Spleen (tissue), 11 donors: ENCODE measurements at regions not wholly inside any gene's neighbourhood (a gene's known extent, or its start where the extent isn't known, plus 50 kb on each side); places are given as distances from the start of the nearest gene placed in this dataset.
"Not testable (repeated sequence)": the region's sequence is repeated elsewhere in the genome, so short reads cannot be mapped to it uniquely, and the experiment has no call there.

ENCODE experiments used
- DNase-seq: peaks from one replicate; pipeline ENCODE4 v3.0.0-alpha.2; 2020
- H3K27ac ChIP-seq, 8 donors: fragments of 200-600 bp; sonication (generic) in 7 of 8; 1 replicate in 4 of 8; 2 replicates in 4 of 8; pipeline versions ENCODE4 v1.5.0 to v1.8.0; 2016 to 2021; ENCODE audit warnings: inconsistent platforms in 4 of 8, mild to moderate bottlenecking in 4 of 8, moderate library complexity in 1 of 8
- H3K27me3 ChIP-seq, 7 donors: fragments of 200-600 bp; sonication (generic) in 6 of 7; replicated peaks in 1 of 7; 1 replicate in 4 of 7; 2 replicates in 3 of 7; pipeline versions ENCODE4 v1.5.0 to v1.8.0; 2016 to 2021; ENCODE audit warnings: inconsistent platforms in 3 of 7, mild to moderate bottlenecking in 1 of 7
- H3K36me3 ChIP-seq, 6 donors: fragments of 200-600 bp; sonication (generic) in 5 of 6; 1 replicate in 4 of 6; 2 replicates in 2 of 6; pipeline versions ENCODE4 v1.5.0 to v1.8.0; 2016 to 2021; ENCODE audit warnings: inconsistent platforms in 2 of 6
- H3K4me1 ChIP-seq, 6 donors: fragments of 200-600 bp; sonication (generic) in 5 of 6; 1 replicate in 3 of 6; 2 replicates in 3 of 6; pipeline versions ENCODE4 v1.5.0 to v1.8.0; 2016 to 2021; ENCODE audit warnings: inconsistent platforms in 3 of 6
- H3K4me3 ChIP-seq, 8 donors: fragments of 200-600 bp; sonication (generic) in 7 of 8; 1 replicate in 4 of 8; 2 replicates in 4 of 8; pipeline versions ENCODE4 v1.5.0 to v1.8.0; 2016 to 2021; ENCODE audit warnings: inconsistent platforms in 4 of 8, mild to moderate bottlenecking in 4 of 8, moderate library complexity in 2 of 8
- H3K9me3 ChIP-seq, 8 donors: fragments of 200-600 bp; sonication (generic) in 7 of 8; 1 replicate in 4 of 8; 2 replicates in 4 of 8; pipeline versions ENCODE4 v1.5.0 to v1.8.0; 2016 to 2021; ENCODE audit warnings: inconsistent platforms in 4 of 8
- CTCF ChIP-seq, 11 experiments: fragments of 200-600 bp in 7 of 11; fragments of 450-650 bp in 4 of 11; sonication (generic) in 4 of 11; IDR thresholded peaks in 8 of 11; conservative IDR thresholded peaks in 3 of 11; 1 replicate in 7 of 11; 2 replicates in 4 of 11; pipeline versions ENCODE4 v1.4.0 to v1.8.0; 2016 to 2021; ENCODE audit warnings: antibody characterized with exemption in 11 of 11, inconsistent platforms in 4 of 11, mild to moderate bottlenecking in 1 of 11
- POLR2A ChIP-seq, 3 donors: fragments of 450-650 bp; IDR thresholded peaks; one replicate each; pipeline ENCODE4 v1.5.1; 2017; ENCODE audit warnings: antibody characterized with exemption in 3 of 3, mild to moderate bottlenecking in 1 of 3
- POLR2AphosphoS5 ChIP-seq, 3 donors: sonication (generic); formaldehyde crosslinking; IDR thresholded peaks; one replicate each; pipeline ENCODE4 v1.5.1; 2017; ENCODE audit warnings: antibody characterized with exemption in 3 of 3
- WGBS, 5 donors: extraction: QIAGEN DNeasy Blood & Tissue Kit in 3 of 5; methylation state at CpG; one replicate each; pipeline versions ENCODE4 v1.1.5 to v1.1.7; 2013 to 2018; 5-methylcytosine and 5-hydroxymethylcytosine counted together
- intact Hi-C: fragments of 100-400 bp; cut with DNase I; formaldehyde crosslinking; loops from one replicate; pipeline ENCODE4 v1.15.0; 2023; ENCODE audit warnings: low total_unique reads
- donor health status: healthy with polysubstance abuse.
- donor health status: DM: no; HTN: no; CAD: no; lungs with moderate emphysema.
- donor health status: DM: no; HTN: no; CAD: no.
- donor health status: Bipolar disorder and iron deficiency.
- donor health status: healthy.
- donor health status: DM: no; HTN: no; CAD: no.
- donor health status: DM: yes; HTN: yes; CAD: no.

DNA sequence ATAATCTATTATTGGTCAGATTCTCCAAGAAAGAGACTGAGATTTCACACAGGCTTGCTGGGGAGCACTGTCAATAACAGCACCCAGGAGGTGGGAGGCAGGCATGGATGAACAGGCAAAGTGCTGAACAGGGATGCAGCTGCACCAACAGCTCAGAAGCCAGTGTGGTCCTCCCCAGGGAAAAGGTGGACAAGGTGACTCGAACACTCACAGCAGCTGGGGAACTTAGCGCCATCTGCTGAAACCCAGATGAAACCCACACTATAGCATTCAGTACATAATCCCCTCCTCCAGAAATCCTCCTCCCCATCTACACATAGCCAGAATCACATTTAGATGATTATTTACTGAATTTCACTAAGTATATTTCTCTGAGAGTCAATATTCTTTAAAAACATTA, 255.2 kb upstream of the WSB1 start:
- intact Hi-C loops = no loop called here
- Histone ChIP-seq H3K27ac (no peak overlapping the region), H3K36me3 (no peaks in the 10 kb centered on the region), H3K9me3 (peaks cover 0 to 3% (median 0%) of the 10 kb centered on the region in 8 donors), H3K4me1 (no peaks in the 10 kb centered on the region), H3K27me3 (no peaks in the 10 kb centered on the region), H3K4me3 (no peak overlapping the region)
- DNase-seq = no peak
- 10 to 32% (median 23%) methylated on average over 2 of the region's 2 CpGs for WGBS, 5 donors
- TF ChIP-seq CTCF (IDR thresholded peaks at IDR 0.05 in 8 of 11, conservative IDR thresholded peaks at IDR 0.05 in 3 of 11) (no peak), POLR2AphosphoS5 (IDR thresholded peaks at IDR 0.05) (no peak), POLR2A (IDR thresholded peaks at IDR 0.05) (no peak)

DNA sequence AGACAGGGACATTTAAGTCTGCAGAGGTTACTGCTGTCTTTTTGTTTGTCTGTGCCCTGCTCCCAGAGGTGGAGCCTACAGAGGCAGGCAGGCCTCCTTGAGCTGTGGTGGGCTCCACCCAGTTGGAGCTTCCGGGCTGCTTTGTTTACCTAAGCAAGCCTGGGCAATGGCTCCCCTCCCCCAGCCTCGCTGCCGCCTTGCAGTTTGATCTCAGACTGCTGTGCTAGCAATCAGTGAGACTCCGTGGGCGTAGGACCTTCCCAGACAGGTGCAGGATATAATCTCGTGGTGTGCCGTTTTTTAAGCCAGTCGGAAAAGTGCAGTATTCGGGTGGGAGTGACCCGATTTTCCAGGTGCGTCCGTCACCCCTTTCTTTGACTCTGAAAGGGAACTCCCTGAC, 248.9 kb upstream of the WSB1 start:
- H3K36me3 ChIP-seq, H3K4me3 ChIP-seq, H3K27ac ChIP-seq, H3K4me1 ChIP-seq, H3K9me3 ChIP-seq, DNase-seq, intact Hi-C loops: not testable (repeated sequence)
- peaks cover 0 to 23% (median 0%) of the 10 kb centered on the region in 7 donors for H3K27me3 ChIP-seq
- WGBS, 5 donors = 82 to 86% (median 84%) methylated on average over 12 of the region's 12 CpGs

GRCh38 chr17:27049104-27049784, 244.7 kb upstream of the WSB1 start:
- no peak for DNase-seq
- no peaks in the 10 kb centered on the region for H3K36me3 ChIP-seq
- no peak overlapping the region for H3K27ac ChIP-seq
- 45 to 60% (median 54%) methylated on average over 3 of the region's 3 CpGs for WGBS, 5 donors
- TF ChIP-seq CTCF (IDR thresholded peaks at IDR 0.05 in 8 of 11, conservative IDR thresholded peaks at IDR 0.05 in 3 of 11) (no peak), POLR2AphosphoS5 (IDR thresholded peaks at IDR 0.05) (no peak), POLR2A (IDR thresholded peaks at IDR 0.05) (no peak)
- no peaks in the 10 kb centered on the region for H3K4me1 ChIP-seq
- intact Hi-C loops = no loop called here
- H3K4me3 ChIP-seq = no peak overlapping the region
- peaks cover 0 to 13% (median 0%) of the 10 kb centered on the region in 8 donors for H3K9me3 ChIP-seq
- H3K27me3 ChIP-seq = peaks cover 0 to 28% (median 0%) of the 10 kb centered on the region in 7 donors

- TF ChIP-seq POLR2AphosphoS5 (IDR thresholded peaks at IDR 0.05) (no peak), POLR2A (IDR thresholded peaks at IDR 0.05) (no peak), CTCF (IDR thresholded peaks at IDR 0.05 in 8 of 11, conservative IDR thresholded peaks at IDR 0.05 in 3 of 11) (no peak)
- Histone ChIP-seq H3K4me1 (no peaks in the 10 kb centered on the region), H3K9me3 (peaks cover 0 to 4% (median 0%) of the 10 kb centered on the region in 8 donors), H3K27ac (no peak overlapping the region), H3K36me3 (no peaks in the 10 kb centered on the region), H3K4me3 (no peak overlapping the region), H3K27me3 (peaks cover 0 to 35% (median 3%) of the 10 kb centered on the region in 7 donors)
- intact Hi-C loops = no loop called here
- no peak for DNase-seq
- WGBS, 5 donors = 61 to 72% (median 65%) methylated on average over 4 of the region's 4 CpGs
These were observed 228.3 kb upstream of the WSB1 start for GRCh38 chr17:27065588-27065987.
